ENCODE measurements at regions not wholly inside any gene's neighbourhood (a gene's known extent, or its start where the extent isn't known, plus 50 kb on each side); places are given as distances from the start of the nearest gene placed in this dataset.
A peak's percentile ranks its signal among the peaks of the same experiment; 100 is the strongest.

GRCh38 chr12:19836056-19836455, 396.8 kb downstream of the AEBP2 start:
- no peak for DNase-seq

GRCh38 chr12:19836456-19836855, 397.2 kb downstream of the AEBP2 start:
- DNase-seq = no peak

- DNase-seq = no peak
Measured at GRCh38 chr12:19837543-19837942, 398.3 kb downstream of the AEBP2 start.

- DNase-seq = no peak
Measured at GRCh38 chr12:19841451-19841850, 402.2 kb downstream of the AEBP2 start.

- DNase-seq = no peak
Measured at GRCh38 chr12:19842116-19842515, 402.8 kb downstream of the AEBP2 start.

- DNase-seq = no peak
Measured at GRCh38 chr12:19844224-19844623, 404.9 kb downstream of the AEBP2 start.

GRCh38 chr12:19846574-19846973, 407.3 kb downstream of the AEBP2 start:
- DNase-seq = no peak

- DNase-seq = no peak
Measured at GRCh38 chr12:19847294-19848059, 408.2 kb downstream of the AEBP2 start.

GRCh38 chr12:19848421-19848820, 409.1 kb downstream of the AEBP2 start:
- no peak for DNase-seq

GRCh38 chr12:19849208-19849607, 409.9 kb downstream of the AEBP2 start:
- no peak for DNase-seq

GRCh38 chr12:19850346-19851065, 411.2 kb downstream of the AEBP2 start:
- DNase-seq = no peak

GRCh38 chr12:19852100-19852855, 413.0 kb downstream of the AEBP2 start:
- DNase-seq = no peak

- no peak for DNase-seq
Measured at GRCh38 chr12:19855851-19856250, 416.6 kb downstream of the AEBP2 start.

GRCh38 chr12:19856389-19856788, 417.1 kb downstream of the AEBP2 start:
- peak; percentile 3 for DNase-seq

GRCh38 chr12:19857204-19857603, 417.9 kb downstream of the AEBP2 start:
- DNase-seq = no peak

- no peak for DNase-seq
Measured at GRCh38 chr12:19867151-19867550, 427.9 kb downstream of the AEBP2 start.

- DNase-seq = no peak
Measured at GRCh38 chr12:19867970-19868369, 428.7 kb downstream of the AEBP2 start.

- DNase-seq = no peak
Measured at GRCh38 chr12:19869413-19869812, 430.1 kb downstream of the AEBP2 start.

GRCh38 chr12:19872621-19873540, 433.6 kb downstream of the AEBP2 start:
- peak; percentile 65 for DNase-seq

- no peak for DNase-seq
Measured at GRCh38 chr12:19880076-19880475, 440.8 kb downstream of the AEBP2 start.

- DNase-seq = no peak
Measured at GRCh38 chr12:19880721-19881120, 441.4 kb downstream of the AEBP2 start.

- peak; percentile 45 for DNase-seq
Measured at GRCh38 chr12:19882346-19882745, 443.1 kb downstream of the AEBP2 start.
